GM21723 (cell line): ENCODE measurements at regions not wholly inside any gene's neighbourhood (a gene's known extent, or its start where the extent isn't known, plus 50 kb on each side); places are given as distances from the start of the nearest gene placed in this dataset.
"Not testable (repeated sequence)": the region's sequence is repeated elsewhere in the genome, so short reads cannot be mapped to it uniquely, and the experiment has no call there.

Source experiments
- ATAC-seq: cut with Tn5 transposase; IDR thresholded peaks from one replicate; pipeline ENCODE4 v1.9.1; 2021; ENCODE audit warnings: mild to moderate bottlenecking, moderate library complexity; ENCODE audit not compliant: unreplicated experiment

- ATAC-seq = no peak
These were observed 505.2 kb downstream of the NSUN3 start for GRCh38 chr3:94568041-94568440.

DNA sequence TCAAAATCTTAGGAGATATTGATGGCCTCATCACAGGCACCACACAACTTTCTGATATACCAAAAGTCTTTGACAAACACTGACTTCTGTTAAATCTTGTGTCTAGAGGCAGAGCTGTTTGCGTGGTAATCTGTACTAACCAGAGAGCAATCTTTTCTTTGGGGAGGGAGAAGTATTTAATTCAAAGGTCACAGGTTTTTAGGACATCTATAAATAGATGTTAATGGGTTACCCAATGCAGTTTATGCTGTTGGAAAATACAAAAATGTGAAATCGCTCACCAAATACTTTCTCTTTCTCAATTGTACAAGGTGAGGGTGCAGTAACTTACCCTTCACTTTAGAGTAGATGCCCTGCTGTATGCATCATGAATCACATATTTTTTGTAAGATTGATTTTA lies 510.5 kb downstream of the NSUN3 start:
- ATAC-seq = no peak

DNA sequence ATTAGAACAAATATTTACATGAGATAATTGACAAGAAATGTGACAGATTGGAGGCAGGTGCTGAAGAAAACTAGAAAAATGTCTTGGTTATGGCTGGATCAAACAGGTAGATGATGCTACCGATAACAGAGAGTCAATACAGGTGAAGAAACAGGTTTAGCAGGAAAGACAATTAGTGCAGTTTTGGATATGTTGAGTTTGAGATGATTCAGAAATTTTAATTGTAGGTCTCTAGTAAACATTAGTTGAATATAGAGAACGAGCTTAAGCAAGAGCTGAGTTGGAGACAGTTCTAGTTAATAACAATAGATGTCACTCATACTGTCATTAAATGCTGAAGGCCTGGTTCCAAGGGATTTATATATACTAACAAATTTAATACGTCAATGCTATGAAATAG lies 524.4 kb downstream of the NSUN3 start:
- ATAC-seq = no peak

GRCh38 chr3:94593526-94594150 lies 530.8 kb downstream of the NSUN3 start:
- ATAC-seq = no peak

DNA sequence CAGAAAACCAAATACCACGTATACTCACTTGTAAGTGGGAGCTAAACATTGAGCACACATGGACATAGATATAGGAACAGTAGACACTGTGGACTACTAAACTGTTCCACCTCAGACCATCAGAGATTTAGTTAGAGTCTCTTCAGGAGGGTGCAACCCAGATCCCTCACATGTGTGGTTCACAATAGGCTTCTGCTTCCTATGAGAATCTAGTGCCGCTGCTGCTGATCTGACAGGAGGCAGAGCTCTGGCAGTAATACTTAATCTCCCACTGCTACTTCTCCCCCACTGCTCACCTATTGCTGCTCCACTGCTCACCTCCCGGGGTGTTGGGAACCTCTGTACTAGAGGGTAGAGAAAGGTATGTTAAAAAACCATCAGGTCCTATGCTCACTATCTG lies 533.3 kb downstream of the NSUN3 start:
- no peak for ATAC-seq

DNA sequence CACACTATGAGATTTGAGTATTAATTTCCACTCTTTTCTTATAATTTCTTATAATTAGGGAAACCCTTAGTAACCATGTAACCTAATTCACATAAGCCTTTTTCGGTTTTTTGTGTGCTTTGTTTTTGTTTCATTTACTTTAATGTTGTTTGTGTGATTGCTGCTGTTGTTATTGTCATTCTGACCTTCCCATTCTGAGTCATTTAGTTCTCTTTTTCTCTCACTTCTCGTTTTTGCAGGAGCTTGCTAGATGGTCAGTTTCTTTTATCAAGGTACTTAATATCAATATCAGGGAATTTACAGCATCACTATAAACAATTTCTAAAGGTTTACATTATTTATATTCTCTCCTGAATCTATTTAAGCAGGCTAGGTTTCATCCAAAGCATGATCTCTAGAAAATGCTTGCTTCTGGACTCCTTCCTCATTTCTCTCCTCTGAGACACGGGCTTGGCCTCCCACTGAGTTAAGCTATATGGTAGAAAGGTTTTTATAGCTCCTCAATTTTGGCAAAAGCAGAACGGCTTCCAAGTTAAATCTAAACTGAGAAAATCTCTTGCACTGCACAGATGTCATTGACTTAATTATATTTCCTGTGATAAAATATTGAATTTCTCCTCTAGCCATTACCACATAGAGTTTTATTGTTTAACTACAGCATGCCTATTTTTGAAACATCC lies 534.2 kb downstream of the NSUN3 start:
- ATAC-seq = no peak

DNA sequence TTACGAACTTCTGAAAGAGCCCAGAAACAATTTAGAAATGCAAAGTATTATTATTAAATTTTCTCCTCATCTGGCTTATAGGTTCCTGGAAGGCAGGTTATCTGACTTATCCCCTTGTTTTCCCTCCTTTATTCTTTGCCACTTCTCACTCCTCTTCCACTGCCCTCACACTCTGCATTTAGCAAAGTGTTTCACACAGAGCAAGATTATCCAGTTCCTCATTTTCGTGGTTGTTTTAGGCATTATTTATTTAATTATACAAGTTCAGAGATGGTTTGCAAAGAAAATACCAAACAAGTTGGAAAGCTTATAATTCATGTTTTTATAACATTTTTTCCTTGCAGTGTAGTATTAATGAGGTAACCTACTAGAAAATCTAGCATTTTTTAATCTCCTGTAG lies 544.9 kb downstream of the NSUN3 start:
- no peak for ATAC-seq

GRCh38 chr3:94609908-94610307 lies 547.0 kb downstream of the NSUN3 start:
- ATAC-seq = no peak

- no peak for ATAC-seq
These were observed 548.7 kb downstream of the NSUN3 start for GRCh38 chr3:94611596-94611995.

GRCh38 chr3:94612631-94613030 lies 549.8 kb downstream of the NSUN3 start:
- no peak for ATAC-seq

GRCh38 chr3:94614192-94614591 lies 551.3 kb downstream of the NSUN3 start:
- ATAC-seq = no peak

GRCh38 chr3:94615275-94616065 lies 552.6 kb downstream of the NSUN3 start:
- ATAC-seq = no peak

GRCh38 chr3:94616833-94617232 lies 554.0 kb downstream of the NSUN3 start:
- ATAC-seq = no peak

- ATAC-seq = no peak
These were observed 554.5 kb downstream of the NSUN3 start for GRCh38 chr3:94617312-94617711.

DNA sequence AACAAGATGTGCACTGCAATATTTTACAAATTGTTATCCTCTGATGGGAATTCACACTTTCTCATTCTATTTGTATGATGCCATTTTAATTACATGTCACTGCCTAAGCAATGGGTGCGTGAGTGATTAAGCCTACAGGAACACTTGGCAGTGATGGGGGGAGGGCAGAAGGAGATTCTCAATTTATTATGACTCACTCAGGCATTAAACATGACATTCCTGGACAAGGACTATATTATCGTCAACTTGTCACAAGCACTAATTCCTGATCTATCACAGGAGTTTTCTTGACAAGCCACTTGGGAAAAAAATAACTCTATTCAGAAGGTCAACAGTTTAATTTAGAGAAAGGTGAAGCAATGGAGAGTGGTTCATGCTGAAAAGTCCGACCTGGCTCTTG lies 556.8 kb downstream of the NSUN3 start:
- no peak for ATAC-seq

GRCh38 chr3:94626573-94626972 lies 563.7 kb downstream of the NSUN3 start:
- no peak for ATAC-seq

GRCh38 chr3:94627689-94628088 lies 564.8 kb downstream of the NSUN3 start:
- no peak for ATAC-seq

- no peak for ATAC-seq
These were observed 580.5 kb downstream of the NSUN3 start for GRCh38 chr3:94643400-94643799.

DNA sequence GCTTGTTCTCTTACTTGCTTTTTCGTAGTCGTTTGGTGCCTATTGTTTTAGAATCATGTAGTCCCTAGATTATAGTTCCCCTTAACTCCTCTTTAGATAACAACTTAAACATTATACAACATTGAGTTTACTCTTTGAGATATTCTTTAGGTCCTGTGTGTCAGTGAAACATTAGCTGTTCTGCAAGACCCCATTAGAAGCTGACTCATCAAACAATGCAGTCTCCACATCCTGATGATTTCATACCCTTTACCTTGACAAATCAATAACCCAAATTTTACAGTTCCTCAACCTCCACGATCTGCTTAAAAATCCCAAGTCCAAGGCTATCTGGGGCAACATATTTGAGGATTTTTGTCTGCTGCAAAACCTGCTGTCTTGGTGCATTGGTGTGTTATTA lies 582.9 kb downstream of the NSUN3 start:
- ATAC-seq = no peak

DNA sequence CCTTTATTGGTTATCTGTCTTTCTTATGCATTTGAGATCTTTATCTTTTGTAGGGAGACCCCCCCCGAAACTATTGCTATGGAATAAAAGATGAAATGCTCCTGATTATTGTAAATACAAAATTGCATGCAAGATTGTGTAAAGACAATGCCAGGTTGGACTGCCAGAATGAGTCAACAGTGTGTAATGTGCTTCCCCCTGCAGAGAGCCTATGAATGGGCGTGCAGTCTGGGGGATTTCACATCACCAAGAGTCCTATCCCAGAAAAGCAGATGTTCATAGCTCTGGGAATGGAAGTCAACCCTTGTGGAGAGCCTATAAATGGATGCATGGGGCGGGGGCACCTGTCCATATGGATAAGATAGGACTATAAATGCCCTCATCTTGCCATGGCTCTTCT lies 584.3 kb downstream of the NSUN3 start:
- no peak for ATAC-seq

DNA sequence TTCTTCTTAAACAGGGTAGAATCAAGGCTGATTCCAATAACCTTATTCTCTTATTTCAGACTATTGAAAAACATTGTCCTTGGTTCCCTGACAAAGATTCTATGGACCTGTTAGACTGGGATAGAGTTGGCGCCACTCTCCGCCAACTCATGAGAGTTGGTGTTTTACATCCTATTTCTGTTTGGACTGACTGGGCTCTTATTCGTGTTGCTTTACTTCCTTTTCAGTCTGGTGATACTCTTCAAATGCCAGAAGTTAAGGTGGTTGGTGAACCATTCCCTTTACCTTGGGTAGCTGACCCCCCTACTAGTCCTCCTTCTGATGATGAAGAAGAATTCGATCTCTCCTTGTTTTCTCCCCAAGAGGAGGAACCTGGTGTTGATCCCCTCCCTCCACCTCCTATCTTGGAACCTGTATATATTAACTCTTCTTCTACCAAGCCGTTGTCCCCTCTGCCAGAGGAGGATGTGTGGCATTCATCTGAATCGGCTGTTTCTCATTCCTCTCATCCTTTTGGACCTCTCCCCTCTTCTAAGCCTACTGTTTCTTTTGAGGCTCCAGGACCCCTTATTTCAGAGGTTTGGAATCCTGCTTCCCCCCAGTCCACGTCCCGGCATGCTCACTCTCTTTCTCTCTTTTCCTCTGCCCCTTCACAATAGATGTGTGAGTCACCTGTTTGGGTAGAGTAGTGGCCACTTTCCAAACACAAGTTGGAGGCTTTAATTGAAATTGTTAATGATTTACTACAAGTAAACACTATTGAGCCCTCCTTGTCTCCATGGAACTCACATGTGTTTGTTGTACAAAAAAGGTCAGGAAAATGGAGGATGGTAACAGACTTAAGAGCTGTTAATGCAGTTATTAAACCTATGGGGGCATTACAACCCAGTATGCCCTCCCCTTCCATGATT lies 585.7 kb downstream of the NSUN3 start:
- ATAC-seq = not testable (repeated sequence)
